ENCODE measurements at regions not wholly inside any gene's neighbourhood (a gene's known extent, or its start where the extent isn't known, plus 50 kb on each side); places are given as distances from the start of the nearest gene placed in this dataset.
"Not testable (repeated sequence)": the region's sequence is repeated elsewhere in the genome, so short reads cannot be mapped to it uniquely, and the experiment has no call there.

GRCh38 chr1:96521010-96521409 lies 200.6 kb upstream of the PTBP2 start:
- in situ Hi-C loops (cut with HindIII; ENCODE audit: low sequenced_read_pairs), result no loop called here

- in situ Hi-C loops (cut with HindIII; ENCODE audit: low sequenced_read_pairs), result no loop called here
These were observed 199.4 kb upstream of the PTBP2 start for GRCh38 chr1:96521994-96522760.

GRCh38 chr1:96522927-96523326 lies 198.7 kb upstream of the PTBP2 start:
- in situ Hi-C loops (cut with HindIII; ENCODE audit: low sequenced_read_pairs), result no loop called here

- in situ Hi-C loops (cut with HindIII; ENCODE audit: low sequenced_read_pairs), result no loop called here
These were observed 197.5 kb upstream of the PTBP2 start for GRCh38 chr1:96524100-96524499.

- in situ Hi-C loops (cut with HindIII; ENCODE audit: low sequenced_read_pairs), result no loop called here
These were observed 195.7 kb upstream of the PTBP2 start for GRCh38 chr1:96525657-96526557.

GRCh38 chr1:96528672-96529071 lies 192.9 kb upstream of the PTBP2 start:
- in situ Hi-C loops (cut with HindIII; ENCODE audit: low sequenced_read_pairs), result not testable (repeated sequence)

GRCh38 chr1:96533820-96534219 lies 187.8 kb upstream of the PTBP2 start:
- in situ Hi-C loops (cut with HindIII; ENCODE audit: low sequenced_read_pairs), result no loop called here

GRCh38 chr1:96536581-96536980 lies 185.0 kb upstream of the PTBP2 start:
- in situ Hi-C loops (cut with HindIII; ENCODE audit: low sequenced_read_pairs), result no loop called here

GRCh38 chr1:96538111-96538641 lies 183.4 kb upstream of the PTBP2 start:
- in situ Hi-C loops (cut with HindIII; ENCODE audit: low sequenced_read_pairs), result no loop called here

GRCh38 chr1:96538883-96539282 lies 182.7 kb upstream of the PTBP2 start:
- in situ Hi-C loops (cut with HindIII; ENCODE audit: low sequenced_read_pairs), result no loop called here

- in situ Hi-C loops (cut with HindIII; ENCODE audit: low sequenced_read_pairs), result loop anchor here (10.0 kb wide), 1 partner anchor 87 kb away; no protein-coding TSS in a partner anchor
These were observed 180.1 kb upstream of the PTBP2 start for GRCh38 chr1:96541491-96541890.

GRCh38 chr1:96544051-96544830 lies 177.3 kb upstream of the PTBP2 start:
- in situ Hi-C loops (cut with HindIII; ENCODE audit: low sequenced_read_pairs), result loop anchor here (10.0 kb wide), 1 partner anchor 89 kb away; no protein-coding TSS in a partner anchor

GRCh38 chr1:96544831-96545221 lies 176.8 kb upstream of the PTBP2 start:
- in situ Hi-C loops (cut with HindIII; ENCODE audit: low sequenced_read_pairs), result loop anchor here (10.0 kb wide), 1 partner anchor 90 kb away; no protein-coding TSS in a partner anchor

- in situ Hi-C loops (cut with HindIII; ENCODE audit: low sequenced_read_pairs), result loop anchor here (10.0 kb wide), 1 partner anchor 91 kb away; no protein-coding TSS in a partner anchor
These were observed 175.5 kb upstream of the PTBP2 start for GRCh38 chr1:96545935-96546656.

- in situ Hi-C loops (cut with HindIII; ENCODE audit: low sequenced_read_pairs), result no loop called here
These were observed 171.5 kb upstream of the PTBP2 start for GRCh38 chr1:96550061-96550460.

GRCh38 chr1:96552451-96552850 lies 169.1 kb upstream of the PTBP2 start:
- in situ Hi-C loops (cut with HindIII; ENCODE audit: low sequenced_read_pairs), result no loop called here

- in situ Hi-C loops (cut with HindIII; ENCODE audit: low sequenced_read_pairs), result no loop called here
These were observed 167.8 kb upstream of the PTBP2 start for GRCh38 chr1:96553811-96554210.

- in situ Hi-C loops (cut with HindIII; ENCODE audit: low sequenced_read_pairs), result no loop called here
These were observed 167.2 kb upstream of the PTBP2 start for GRCh38 chr1:96554364-96554763.

- in situ Hi-C loops (cut with HindIII; ENCODE audit: low sequenced_read_pairs), result no loop called here
These were observed 164.2 kb upstream of the PTBP2 start for GRCh38 chr1:96557336-96557735.

- in situ Hi-C loops (cut with HindIII; ENCODE audit: low sequenced_read_pairs), result no loop called here
These were observed 162.9 kb upstream of the PTBP2 start for GRCh38 chr1:96558635-96559034.
